ENCODE measurements at regions not wholly inside any gene's neighbourhood (a gene's known extent, or its start where the extent isn't known, plus 50 kb on each side); places are given as distances from the start of the nearest gene placed in this dataset.

- TF ChIP-seq, protein P1, sequence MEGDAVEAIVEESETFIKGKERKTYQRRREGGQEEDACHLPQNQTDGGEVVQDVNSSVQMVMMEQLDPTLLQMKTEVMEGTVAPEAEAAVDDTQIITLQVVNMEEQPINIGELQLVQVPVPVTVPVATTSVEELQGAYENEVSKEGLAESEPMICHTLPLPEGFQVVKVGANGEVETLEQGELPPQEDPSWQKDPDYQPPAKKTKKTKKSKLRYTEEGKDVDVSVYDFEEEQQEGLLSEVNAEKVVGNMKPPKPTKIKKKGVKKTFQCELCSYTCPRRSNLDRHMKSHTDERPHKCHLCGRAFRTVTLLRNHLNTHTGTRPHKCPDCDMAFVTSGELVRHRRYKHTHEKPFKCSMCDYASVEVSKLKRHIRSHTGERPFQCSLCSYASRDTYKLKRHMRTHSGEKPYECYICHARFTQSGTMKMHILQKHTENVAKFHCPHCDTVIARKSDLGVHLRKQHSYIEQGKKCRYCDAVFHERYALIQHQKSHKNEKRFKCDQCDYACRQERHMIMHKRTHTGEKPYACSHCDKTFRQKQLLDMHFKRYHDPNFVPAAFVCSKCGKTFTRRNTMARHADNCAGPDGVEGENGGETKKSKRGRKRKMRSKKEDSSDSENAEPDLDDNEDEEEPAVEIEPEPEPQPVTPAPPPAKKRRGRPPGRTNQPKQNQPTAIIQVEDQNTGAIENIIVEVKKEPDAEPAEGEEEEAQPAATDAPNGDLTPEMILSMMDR (IDR thresholded peaks at IDR 0.05) = no peak
- no peak for TF ChIP-seq POLR2A (IDR thresholded peaks at IDR 0.05)
Observed at GRCh38 chr13:106985481-106985880, 417.5 kb upstream of the ARGLU1 start.

Measured in thyroid gland (tissue), 4 donors.